SK-N-MC (cell line): ENCODE measurements at regions not wholly inside any gene's neighbourhood (a gene's known extent, or its start where the extent isn't known, plus 50 kb on each side); places are given as distances from the start of the nearest gene placed in this dataset.

Source experiments
- EZH2 ChIP-seq: fragments of 200-600 bp; sonication (generic); IDR thresholded peaks from one replicate; pipeline ENCODE4 v1.6.1; 2017; ENCODE audit warnings: antibody characterized with exemption
- FOXP2 ChIP-seq: optimal IDR thresholded peaks from 2 replicates; pipeline ENCODE3; 2011; ENCODE audit warnings: mild to moderate bottlenecking, moderate library complexity; ENCODE audit not compliant: insufficient read depth; ENCODE audit errors: extremely low read length, control extremely low read depth

- TF ChIP-seq EZH2 (no peak), FOXP2 (no peak)
Measured at GRCh38 chr18:30056528-30056927, 986.0 kb downstream of the DSC3 start.
